ENCODE measurements at regions not wholly inside any gene's neighbourhood (a gene's known extent, or its start where the extent isn't known, plus 50 kb on each side); places are given as distances from the start of the nearest gene placed in this dataset.

DNA sequence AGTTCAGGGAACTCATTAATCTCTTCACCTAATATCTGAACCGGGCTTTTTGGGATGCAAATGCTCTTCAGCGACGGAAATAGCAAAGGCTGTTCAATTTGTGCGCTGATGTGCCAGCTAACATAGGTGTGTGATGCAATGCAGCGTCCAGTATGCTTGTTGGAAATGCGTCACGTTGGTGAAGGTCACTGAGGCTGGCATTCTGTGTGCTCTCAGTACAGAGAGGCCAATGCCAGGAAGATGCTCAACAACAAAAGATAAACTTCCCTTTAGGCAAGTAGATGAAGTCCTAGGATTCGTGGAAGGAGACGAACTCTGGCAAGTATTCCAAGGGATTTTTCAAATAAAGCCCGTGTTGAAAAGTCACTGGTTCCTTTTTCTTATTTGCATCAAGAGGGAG, 649.5 kb upstream of the MKI67 start:
- no peak for DNase-seq

DNA sequence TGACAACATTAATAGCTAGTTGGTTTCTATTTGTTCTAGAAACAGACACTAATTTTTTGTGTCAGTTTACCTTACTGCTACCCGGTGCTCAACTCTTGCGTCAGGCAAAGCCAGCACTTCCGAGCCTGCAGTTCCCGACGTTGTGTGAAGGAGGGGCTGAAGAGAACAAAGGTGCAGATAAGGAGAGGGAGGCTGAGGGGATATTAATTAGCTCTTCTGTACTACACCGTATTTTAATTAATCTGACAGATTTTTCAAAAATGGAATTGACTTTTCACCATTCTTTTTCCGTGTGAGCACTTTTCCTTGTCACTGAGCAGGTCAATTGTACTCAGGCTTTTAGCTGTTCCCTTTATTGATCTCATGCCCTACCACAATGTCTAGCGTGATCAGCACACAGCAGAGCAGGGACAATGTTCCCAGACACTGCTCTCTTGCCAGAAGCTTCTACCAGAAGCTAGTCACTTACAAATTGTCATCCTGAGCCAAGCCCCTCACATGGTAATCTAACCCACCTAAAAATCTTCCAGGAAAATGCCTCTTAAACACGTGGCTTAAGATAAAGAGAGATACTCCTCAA, 650.5 kb upstream of the MKI67 start:
- no peak for DNase-seq

DNA sequence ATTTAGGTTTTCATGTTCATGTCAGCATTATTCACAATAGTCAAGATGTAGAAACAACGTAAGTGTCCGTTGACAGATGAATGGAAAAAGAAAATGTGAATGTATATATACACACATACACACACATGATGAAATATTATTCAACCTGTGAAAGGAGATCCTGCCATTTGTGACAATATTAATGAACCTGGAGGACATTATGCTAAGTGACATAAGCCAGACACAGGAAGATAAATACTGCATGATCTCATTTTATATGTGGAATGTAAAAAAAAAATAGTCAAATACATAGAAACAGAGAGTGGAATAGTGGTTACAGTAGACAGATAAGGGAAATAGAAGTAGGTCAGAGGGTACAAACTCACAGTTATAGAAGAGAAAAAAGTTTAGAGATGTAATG, 651.1 kb upstream of the MKI67 start:
- DNase-seq, result no peak

- no peak for DNase-seq
Observed at GRCh38 chr10:128779416-128779815, 653.2 kb upstream of the MKI67 start.

- DNase-seq, result no peak
Observed at GRCh38 chr10:128780156-128780761, 654.0 kb upstream of the MKI67 start.

DNA sequence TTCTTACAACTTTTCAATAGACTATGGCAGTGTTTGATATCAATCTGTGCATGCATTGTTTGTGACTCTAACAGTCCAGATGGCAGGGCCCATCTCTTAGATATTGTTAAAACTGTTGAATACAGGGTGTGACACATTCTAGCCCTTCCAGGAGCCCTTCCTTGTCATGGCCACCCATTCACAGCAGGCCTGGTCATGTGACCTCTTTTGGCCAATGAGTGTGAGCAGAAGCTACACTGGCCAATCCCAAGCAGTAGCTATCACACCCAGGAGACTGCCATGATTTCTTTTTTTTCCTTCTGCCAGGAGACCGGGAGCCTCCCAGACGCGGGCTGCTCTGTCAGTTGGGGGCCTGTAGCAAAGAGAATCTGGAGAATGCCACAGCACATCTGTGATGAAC, 655.4 kb upstream of the MKI67 start:
- DNase-seq, result no peak

DNA sequence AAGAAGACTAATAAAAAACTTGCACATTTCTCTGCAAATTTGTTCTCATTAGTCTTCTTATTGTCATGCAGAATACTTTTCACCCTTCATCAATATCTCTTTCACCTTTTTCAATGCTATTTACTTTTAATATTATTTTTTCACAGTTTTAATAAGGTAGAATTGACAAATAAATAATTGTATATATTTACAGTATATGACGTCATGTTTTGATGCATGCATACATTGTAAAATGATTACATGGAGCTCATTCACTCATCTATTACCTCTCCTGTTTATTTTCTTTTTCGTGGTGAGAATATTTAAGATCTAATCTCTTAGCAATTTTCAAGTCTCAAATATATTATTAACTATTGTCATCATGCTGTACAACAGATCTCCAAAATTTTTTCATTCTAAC, 658.2 kb upstream of the MKI67 start:
- DNase-seq, result no peak

- DNase-seq, result no peak
Observed at GRCh38 chr10:128792426-128793140, 666.4 kb upstream of the MKI67 start.

DNA sequence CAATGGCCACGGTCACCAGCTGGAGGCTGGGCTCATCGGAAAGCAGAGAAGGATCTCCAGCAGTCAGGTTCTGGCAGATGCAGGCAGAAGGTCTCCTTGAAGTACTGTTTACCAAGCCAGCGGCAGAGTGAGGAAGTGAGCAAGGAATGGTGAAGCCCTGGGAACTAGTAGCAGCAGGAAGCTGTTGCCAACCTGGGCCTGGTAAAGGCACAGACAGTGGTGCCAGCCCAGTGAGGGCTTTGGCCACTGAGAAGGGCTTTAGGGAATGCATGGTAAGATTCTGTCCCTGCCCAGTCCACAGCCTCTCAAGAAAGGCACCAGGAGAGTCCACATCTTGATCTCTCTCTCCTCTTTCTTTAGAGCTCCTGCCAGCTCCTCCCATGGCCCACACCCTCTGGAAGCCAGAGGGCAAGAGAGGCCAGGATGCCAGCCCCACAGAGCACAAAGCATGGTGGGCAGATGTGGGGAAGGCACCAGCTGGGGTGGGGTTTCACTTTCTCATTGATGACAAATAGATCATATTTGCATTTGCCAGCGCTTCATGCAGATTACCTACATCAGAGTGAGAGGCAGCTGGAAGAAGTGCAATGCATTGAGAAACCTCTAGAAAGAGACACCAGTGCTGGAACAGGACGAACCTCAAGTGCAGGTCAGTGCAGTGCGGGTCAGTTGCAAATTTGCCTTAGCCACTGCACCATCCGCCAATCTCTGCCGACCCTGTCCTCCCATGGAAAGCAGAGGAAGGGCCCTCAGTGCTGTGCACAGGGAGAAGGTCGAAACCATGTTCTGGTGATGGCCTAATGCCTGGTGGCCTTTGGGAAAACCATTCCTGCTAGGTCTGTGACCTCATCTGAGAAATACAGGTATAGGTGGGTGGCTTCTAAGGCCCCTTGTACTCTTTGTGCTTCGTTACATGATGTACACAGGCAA, 667.8 kb upstream of the MKI67 start:
- DNase-seq, result no peak

- DNase-seq, result no peak
Observed at GRCh38 chr10:128796396-128796912, 670.2 kb upstream of the MKI67 start.

- no peak for DNase-seq
Observed at GRCh38 chr10:128802062-128802461, 665.0 kb upstream of the MGMT start.

GRCh38 chr10:128803790-128804189, 663.3 kb upstream of the MGMT start:
- no peak for DNase-seq

GRCh38 chr10:128804411-128804810, 662.6 kb upstream of the MGMT start:
- DNase-seq, result no peak

DNA sequence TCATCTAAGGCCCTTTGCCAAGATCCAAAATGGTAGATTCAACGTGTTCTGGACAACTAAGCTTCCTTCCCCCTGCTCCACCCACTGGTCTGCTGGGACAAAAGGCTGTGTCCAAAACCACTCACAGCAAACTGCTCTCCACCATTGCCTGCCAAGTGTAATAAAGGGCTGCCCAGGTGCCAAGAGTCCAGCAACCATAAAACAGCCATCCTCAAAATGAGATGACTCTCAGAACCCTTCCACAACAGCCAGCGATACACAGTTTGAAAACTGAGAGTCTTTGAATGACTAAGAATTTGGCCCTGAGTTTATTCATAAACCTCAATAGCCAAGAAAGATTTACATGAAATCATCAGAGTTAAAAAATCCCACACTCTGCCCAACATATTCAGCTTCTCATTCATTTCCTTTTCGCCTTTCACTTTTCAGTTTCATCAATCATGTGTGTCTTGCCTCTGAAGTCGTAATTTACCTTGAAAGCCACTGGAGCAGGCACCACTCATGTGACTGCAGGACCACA, 658.1 kb upstream of the MGMT start:
- DNase-seq, result no peak

DNA sequence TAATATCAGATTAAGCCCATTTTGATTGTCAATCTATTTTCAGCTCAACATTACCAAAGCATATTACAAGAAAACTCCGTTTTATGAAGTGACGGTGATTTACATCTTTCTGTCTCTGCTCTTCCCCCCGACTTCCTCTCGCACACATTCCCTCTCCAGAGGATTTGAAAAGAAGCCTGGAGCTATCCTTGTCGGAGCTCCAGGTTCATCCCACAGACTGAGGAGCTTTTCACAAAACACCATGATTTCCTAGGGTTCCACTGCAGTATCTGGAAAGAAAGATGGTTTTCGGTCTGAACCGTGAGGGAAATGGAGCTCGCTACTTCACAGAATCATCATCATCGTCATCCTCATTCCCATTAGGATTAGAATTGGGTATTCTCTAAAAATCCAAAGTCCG, 655.5 kb upstream of the MGMT start:
- DNase-seq, result no peak

- DNase-seq, result no peak
Observed at GRCh38 chr10:128812000-128812399, 655.0 kb upstream of the MGMT start.

- DNase-seq, result no peak
Observed at GRCh38 chr10:128813574-128813973, 653.5 kb upstream of the MGMT start.

DNA sequence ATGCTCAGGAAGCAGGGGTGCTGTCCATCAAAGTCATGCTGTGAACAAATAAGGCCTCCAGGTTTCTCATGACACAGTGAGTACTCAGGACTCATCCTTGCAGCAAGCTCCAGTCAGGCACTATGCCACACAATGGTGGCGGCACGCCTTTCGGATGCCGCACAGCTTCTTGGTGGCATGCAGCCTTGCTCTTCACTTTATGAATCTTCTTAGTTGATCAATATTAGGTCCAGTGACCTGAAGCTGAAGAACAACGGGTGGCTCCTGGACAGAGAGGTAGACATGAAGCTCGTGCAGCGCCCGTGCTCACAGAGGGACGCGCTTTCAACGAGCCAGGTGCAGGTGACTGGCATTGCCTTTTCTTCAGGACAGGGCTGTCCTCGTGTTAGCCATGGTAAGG, 653.0 kb upstream of the MGMT start:
- DNase-seq, result no peak

- no peak for DNase-seq
Observed at GRCh38 chr10:128814782-128815181, 652.3 kb upstream of the MGMT start.

- DNase-seq, result no peak
Observed at GRCh38 chr10:128816726-128817125, 650.3 kb upstream of the MGMT start.

GRCh38 chr10:128817636-128818035, 649.4 kb upstream of the MGMT start:
- no peak for DNase-seq

DNA sequence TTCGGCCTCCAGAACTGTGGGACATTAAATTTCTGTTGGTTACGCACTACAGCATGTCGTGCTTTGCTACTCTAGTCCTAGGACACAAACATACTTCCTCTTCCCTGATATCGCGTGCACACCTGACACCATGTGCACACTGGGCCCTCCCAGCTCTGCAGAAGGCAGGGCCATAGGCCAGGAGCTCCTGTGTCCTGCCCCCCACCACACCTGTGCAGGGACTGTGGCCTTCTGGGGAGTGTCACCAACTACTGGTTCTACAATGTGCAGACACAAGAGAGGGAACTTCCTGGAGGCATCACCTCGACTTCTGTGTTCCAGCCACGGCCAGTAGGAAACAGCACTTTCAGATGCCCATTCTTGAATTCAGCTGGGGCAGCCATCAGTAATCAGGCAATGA, 646.4 kb upstream of the MGMT start:
- no peak for DNase-seq

DNA sequence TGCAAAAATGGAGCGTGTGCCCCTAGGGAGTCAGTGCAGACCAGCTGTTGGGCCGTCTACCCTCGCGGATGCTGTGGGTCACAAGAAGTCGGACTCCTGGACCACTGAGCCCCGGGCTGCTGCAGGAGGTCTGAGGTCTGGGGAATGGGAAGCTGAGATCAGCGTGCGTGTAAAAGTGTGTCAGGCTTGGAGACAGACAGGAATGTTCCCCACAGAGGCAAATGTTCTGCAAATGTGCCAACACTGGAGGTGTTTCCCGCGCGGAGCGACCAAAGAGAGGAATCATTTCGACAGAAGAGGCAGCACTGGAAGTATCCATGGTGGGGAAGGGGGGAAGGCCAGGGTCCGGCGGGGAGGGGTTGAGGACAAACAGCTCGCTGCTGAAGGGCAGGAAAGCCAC, 643.8 kb upstream of the MGMT start:
- DNase-seq, result no peak
